AG04449 (cell line): ENCODE measurements at regions not wholly inside any gene's neighbourhood (a gene's known extent, or its start where the extent isn't known, plus 50 kb on each side); places are given as distances from the start of the nearest gene placed in this dataset.

Experiments
- CTCF ChIA-PET: fragments of 350-600 bp; formaldehyde crosslinking; extraction: SDS; loops from one replicate; lab custom pipeline; 2021; ENCODE audit warnings: antibody characterized with exemption; lab: Yijun Ruan, JAX
- POLR2A ChIA-PET: fragments of 400-600, 350-600 bp; formaldehyde crosslinking; extraction: SDS; loops from one replicate; lab custom pipeline; 2020; ENCODE audit warnings: antibody characterized with exemption, inconsistent platforms; lab: Yijun Ruan, JAX
- DNase-seq: peaks from one replicate; pipeline ENCODE4 v3.0.0-alpha.2; 2010; ENCODE audit warnings: low read depth, low spot score
- H3K4me3 ChIP-seq: 2 replicates; pipeline ENCODE4 v1.5.1; 2011; ENCODE audit warnings: low read depth, mild to moderate bottlenecking, control low read depth, low read length
- TF ChIP-seq, protein P1 (sequence below): IDR thresholded peaks from one replicate; pipeline ENCODE4 v1.5.1; 2011; ENCODE audit warnings: mild to moderate bottlenecking, moderate library complexity, low read length, control low read depth, inconsistent platforms; ENCODE audit not compliant: insufficient read depth; ENCODE audit errors: missing control alignments

DNA sequence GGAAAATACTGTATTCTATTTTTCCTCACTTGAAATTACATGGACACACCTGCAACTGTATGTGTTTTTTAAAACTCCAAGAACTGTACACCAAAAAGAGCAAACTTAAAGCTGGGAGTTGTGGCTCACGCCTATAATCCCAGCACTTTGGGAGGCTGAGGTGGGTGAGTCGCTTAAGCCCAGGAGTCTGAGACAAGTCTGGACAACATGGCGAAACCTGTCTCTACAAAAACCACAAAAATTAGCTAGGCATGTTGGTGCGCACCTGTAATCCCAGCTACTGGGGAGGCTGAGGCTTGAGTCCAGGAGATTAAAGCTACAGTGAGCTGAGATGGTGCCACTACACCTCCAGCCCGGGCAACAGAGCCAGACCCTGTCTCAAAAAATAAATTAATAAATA lies 95.9 kb downstream of the SINHCAF start:
- DNase-seq: no peak
- CTCF ChIA-PET: interaction anchor here (1.2 kb wide), 1 partner anchor 9 kb away, joined by 4 read pairs; no protein-coding TSS in a partner anchor
- TF ChIP-seq, protein P1, sequence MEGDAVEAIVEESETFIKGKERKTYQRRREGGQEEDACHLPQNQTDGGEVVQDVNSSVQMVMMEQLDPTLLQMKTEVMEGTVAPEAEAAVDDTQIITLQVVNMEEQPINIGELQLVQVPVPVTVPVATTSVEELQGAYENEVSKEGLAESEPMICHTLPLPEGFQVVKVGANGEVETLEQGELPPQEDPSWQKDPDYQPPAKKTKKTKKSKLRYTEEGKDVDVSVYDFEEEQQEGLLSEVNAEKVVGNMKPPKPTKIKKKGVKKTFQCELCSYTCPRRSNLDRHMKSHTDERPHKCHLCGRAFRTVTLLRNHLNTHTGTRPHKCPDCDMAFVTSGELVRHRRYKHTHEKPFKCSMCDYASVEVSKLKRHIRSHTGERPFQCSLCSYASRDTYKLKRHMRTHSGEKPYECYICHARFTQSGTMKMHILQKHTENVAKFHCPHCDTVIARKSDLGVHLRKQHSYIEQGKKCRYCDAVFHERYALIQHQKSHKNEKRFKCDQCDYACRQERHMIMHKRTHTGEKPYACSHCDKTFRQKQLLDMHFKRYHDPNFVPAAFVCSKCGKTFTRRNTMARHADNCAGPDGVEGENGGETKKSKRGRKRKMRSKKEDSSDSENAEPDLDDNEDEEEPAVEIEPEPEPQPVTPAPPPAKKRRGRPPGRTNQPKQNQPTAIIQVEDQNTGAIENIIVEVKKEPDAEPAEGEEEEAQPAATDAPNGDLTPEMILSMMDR: no peak
- POLR2A ChIA-PET: no interaction called here
- no peak overlapping the region for H3K4me3 ChIP-seq
